ENCODE measurements at regions not wholly inside any gene's neighbourhood (a gene's known extent, or its start where the extent isn't known, plus 50 kb on each side); places are given as distances from the start of the nearest gene placed in this dataset.

- FAIRE-seq (no peak), ATAC-seq (no peak), DNase-seq (ENCODE audit: low read depth in 1 of 2, low spot score in 1 of 2) (no peak)
- ChIA-PET POLR2A (no interaction called here), CTCF (interaction anchor here (0.6 kb wide), 1 partner anchor 359 kb away, joined by 3 read pairs; no protein-coding TSS in a partner anchor)
- no peak overlapping the region for H3K4me2 ChIP-seq
- H3K9me3 ChIP-seq, result peaks cover 4% of the 10 kb centered on the region; the same call in 1 of the 3 replicates
- TF ChIP-seq TP53 (CRISPR knock-in tag; IDR thresholded peaks at IDR 0.05) (no peak), NR3C1 (IDR thresholded peaks at IDR 0.05) (no peak), HOXB13 (CRISPR knock-in tag; IDR thresholded peaks at IDR 0.05; ENCODE audit: low read depth) (no peak), CHD4 (IDR thresholded peaks at IDR 0.05; ENCODE audit: borderline replicate concordance) (no peak), RFX5 (IDR thresholded peaks at IDR 0.05) (no peak), HOXB5 (CRISPR knock-in tag; IDR thresholded peaks at IDR 0.05) (no peak), ZFP36 (IDR thresholded peaks at IDR 0.05; ENCODE audit: borderline replicate concordance, partially characterized antibody) (no peak), KDM5A (IDR thresholded peaks at IDR 0.05) (no peak), SREBF2 (IDR thresholded peaks at IDR 0.05) (no peak)
- TF ChIP-seq, protein P1, sequence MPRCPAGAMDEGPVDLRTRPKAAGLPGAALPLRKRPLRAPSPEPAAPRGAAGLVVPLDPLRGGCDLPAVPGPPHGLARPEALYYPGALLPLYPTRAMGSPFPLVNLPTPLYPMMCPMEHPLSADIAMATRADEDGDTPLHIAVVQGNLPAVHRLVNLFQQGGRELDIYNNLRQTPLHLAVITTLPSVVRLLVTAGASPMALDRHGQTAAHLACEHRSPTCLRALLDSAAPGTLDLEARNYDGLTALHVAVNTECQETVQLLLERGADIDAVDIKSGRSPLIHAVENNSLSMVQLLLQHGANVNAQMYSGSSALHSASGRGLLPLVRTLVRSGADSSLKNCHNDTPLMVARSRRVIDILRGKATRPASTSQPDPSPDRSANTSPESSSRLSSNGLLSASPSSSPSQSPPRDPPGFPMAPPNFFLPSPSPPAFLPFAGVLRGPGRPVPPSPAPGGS (IDR thresholded peaks at IDR 0.05), result no peak
- H3K4me1 ChIP-seq, result no peaks in the 10 kb centered on the region
- 66% methylated on average over 17 of the region's 17 CpGs for WGBS (ENCODE audit: missing lambda C conversion rate)
- H3K27ac ChIP-seq, result no peak overlapping the region
- H3K4me3 ChIP-seq, result no peak overlapping the region
Measured at GRCh38 chr10:125514206-125515162, 168.5 kb downstream of the TEX36 start.

GRCh38 chr10:125513429-125514182, 169.4 kb downstream of the TEX36 start:
- Histone ChIP-seq H3K9me3 (no peaks in the 10 kb centered on the region), H3K4me3 (no peak overlapping the region), H3K4me2 (no peak overlapping the region), H3K27ac (no peak overlapping the region), H3K4me1 (no peaks in the 10 kb centered on the region)
- CTCF ChIA-PET, result no interaction called here
- WGBS (ENCODE audit: missing lambda C conversion rate), result 48% methylated on average over 11 of the region's 11 CpGs
- TF ChIP-seq RAD21 (conservative IDR thresholded peaks at IDR 0.05 in 1 of 2, IDR thresholded peaks at IDR 0.05 in 1 of 2), result no peak
- TF ChIP-seq MAFK (IDR thresholded peaks at IDR 0.05; ENCODE audit: partially characterized antibody), result peak; percentile 37
- no peak for ATAC-seq
- no peak for FAIRE-seq
- POLR2A ChIA-PET, result no interaction called here
- DNase-seq (ENCODE audit: low read depth in 1 of 2, low spot score in 1 of 2), result no peak

GRCh38 chr10:125510998-125511397, 172.0 kb downstream of the TEX36 start:
- ATAC-seq, result no peak
- no peaks in the 10 kb centered on the region for H3K4me1 ChIP-seq
- no peak for FAIRE-seq
- DNase-seq (ENCODE audit: low read depth in 1 of 2, low spot score in 1 of 2), result no peak
- POLR2A ChIA-PET, result no interaction called here
- no peaks in the 10 kb centered on the region for H3K9me3 ChIP-seq
- H3K4me3 ChIP-seq, result no peak overlapping the region
- CTCF ChIA-PET, result interaction anchor here (0.8 to 2.3 kb wide), 3 partner anchors 11 to 100 kb away, joined by 3 to 7 read pairs (median 4); no protein-coding TSS in a partner anchor
- H3K27ac ChIP-seq, result no peak overlapping the region
- WGBS (ENCODE audit: missing lambda C conversion rate), result 59% methylated on average over 9 of the region's 9 CpGs
- no peak for TF ChIP-seq POLR2A (IDR thresholded peaks at IDR 0.05; ENCODE audit: low read length)
- TF ChIP-seq RARB (CRISPR knock-in tag; IDR thresholded peaks at IDR 0.05), result no peak
- TF ChIP-seq ELK1 (IDR thresholded peaks at IDR 0.05; ENCODE audit: low read depth, low read length), result no peak
- no peak for TF ChIP-seq SREBF2 (IDR thresholded peaks at IDR 0.05)
- TF ChIP-seq KDM1A (IDR thresholded peaks at IDR 0.05; ENCODE audit: low read depth), result no peak
- TF ChIP-seq MAFK (IDR thresholded peaks at IDR 0.05; ENCODE audit: partially characterized antibody), result no peak
- no peak for TF ChIP-seq EP300 (IDR thresholded peaks at IDR 0.05)
- TF ChIP-seq SMC3 (IDR thresholded peaks at IDR 0.05), result no peak
- no peak overlapping the region for H3K4me2 ChIP-seq

All from A549 (cell line).